ENCODE measurements at regions not wholly inside any gene's neighbourhood (a gene's known extent, or its start where the extent isn't known, plus 50 kb on each side); places are given as distances from the start of the nearest gene placed in this dataset.

GRCh38 chr2:234430871-234431270 is 66.0 kb downstream of the ARL4C start:
- Histone ChIP-seq H3K4me3 (no peak overlapping the region), H3K27ac (replicated peaks) (no peak overlapping the region), H3K4me1 (peaks cover 12% of the 10 kb centered on the region), H3K27me3 (ENCODE audit: low read depth) (peaks cover 1% of the 10 kb centered on the region), H3K9me3 (replicated peaks) (no peaks in the 10 kb centered on the region), H3K36me3 (no peaks in the 10 kb centered on the region)
- TF ChIP-seq CTCF (IDR thresholded peaks at IDR 0.05; ENCODE audit: borderline replicate concordance) = no peak
- intact Hi-C loops (cut with micrococcal nuclease) = no loop called here
- no peak for DNase-seq

GRCh38 chr2:234429265-234429664 is 67.6 kb downstream of the ARL4C start:
- H3K4me1 ChIP-seq = no peaks in the 10 kb centered on the region
- peaks cover 7% of the 10 kb centered on the region for H3K27me3 ChIP-seq (ENCODE audit: low read depth)
- intact Hi-C loops (cut with micrococcal nuclease) = no loop called here
- no peaks in the 10 kb centered on the region for H3K9me3 ChIP-seq (replicated peaks)
- H3K4me3 ChIP-seq = no peak overlapping the region
- DNase-seq = no peak
- no peaks in the 10 kb centered on the region for H3K36me3 ChIP-seq
- TF ChIP-seq CTCF (IDR thresholded peaks at IDR 0.05; ENCODE audit: borderline replicate concordance) = no peak
- H3K27ac ChIP-seq (replicated peaks) = no peak overlapping the region

- no peaks in the 10 kb centered on the region for H3K4me1 ChIP-seq
- intact Hi-C loops (cut with micrococcal nuclease) = no loop called here
- H3K27ac ChIP-seq (replicated peaks) = no peak overlapping the region
- H3K4me3 ChIP-seq = no peak overlapping the region
- H3K36me3 ChIP-seq = no peaks in the 10 kb centered on the region
- no peaks in the 10 kb centered on the region for H3K9me3 ChIP-seq (replicated peaks)
- DNase-seq = no peak
- H3K27me3 ChIP-seq (ENCODE audit: low read depth) = peaks cover 7% of the 10 kb centered on the region
- no peak for TF ChIP-seq CTCF (IDR thresholded peaks at IDR 0.05; ENCODE audit: borderline replicate concordance)
Observed at GRCh38 chr2:234427081-234428061, 69.5 kb downstream of the ARL4C start.

- H3K4me1 ChIP-seq = no peaks in the 10 kb centered on the region
- no peak overlapping the region for H3K27ac ChIP-seq (replicated peaks)
- no peak overlapping the region for H3K4me3 ChIP-seq
- peaks cover 9% of the 10 kb centered on the region for H3K27me3 ChIP-seq (ENCODE audit: low read depth)
- no peaks in the 10 kb centered on the region for H3K9me3 ChIP-seq (replicated peaks)
- H3K36me3 ChIP-seq = no peaks in the 10 kb centered on the region
- no peak for TF ChIP-seq CTCF (IDR thresholded peaks at IDR 0.05; ENCODE audit: borderline replicate concordance)
- DNase-seq = no peak
- intact Hi-C loops (cut with micrococcal nuclease) = no loop called here
Observed at GRCh38 chr2:234426616-234427015, 70.3 kb downstream of the ARL4C start.

- DNase-seq = no peak
- peaks cover 16% of the 10 kb centered on the region for H3K27me3 ChIP-seq (ENCODE audit: low read depth)
- no peaks in the 10 kb centered on the region for H3K36me3 ChIP-seq
- intact Hi-C loops (cut with micrococcal nuclease) = no loop called here
- TF ChIP-seq CTCF (IDR thresholded peaks at IDR 0.05; ENCODE audit: borderline replicate concordance) = no peak
- no peaks in the 10 kb centered on the region for H3K4me1 ChIP-seq
- no peak overlapping the region for H3K27ac ChIP-seq (replicated peaks)
- H3K9me3 ChIP-seq (replicated peaks) = no peaks in the 10 kb centered on the region
- H3K4me3 ChIP-seq = no peak overlapping the region
Observed at GRCh38 chr2:234425639-234426603, 71.0 kb downstream of the ARL4C start.
